ENCODE measurements at regions not wholly inside any gene's neighbourhood (a gene's known extent, or its start where the extent isn't known, plus 50 kb on each side); places are given as distances from the start of the nearest gene placed in this dataset.
"Not testable (repeated sequence)": the region's sequence is repeated elsewhere in the genome, so short reads cannot be mapped to it uniquely, and the experiment has no call there.

GRCh38 chr9:41361790-41362189 lies 172.7 kb upstream of the ZNG1F start:
- TF ChIP-seq CTCF (conservative IDR thresholded peaks at IDR 0.05 in 1 of 2, IDR thresholded peaks at IDR 0.05 in 1 of 2; ENCODE audit: low read depth in 1 of 2, low read length in 2 of 2); EZH2 (IDR thresholded peaks at IDR 0.05; ENCODE audit: low read length, missing control alignments): not testable (repeated sequence)
